ENCODE measurements at regions not wholly inside any gene's neighbourhood (a gene's known extent, or its start where the extent isn't known, plus 50 kb on each side); places are given as distances from the start of the nearest gene placed in this dataset.

DNA sequence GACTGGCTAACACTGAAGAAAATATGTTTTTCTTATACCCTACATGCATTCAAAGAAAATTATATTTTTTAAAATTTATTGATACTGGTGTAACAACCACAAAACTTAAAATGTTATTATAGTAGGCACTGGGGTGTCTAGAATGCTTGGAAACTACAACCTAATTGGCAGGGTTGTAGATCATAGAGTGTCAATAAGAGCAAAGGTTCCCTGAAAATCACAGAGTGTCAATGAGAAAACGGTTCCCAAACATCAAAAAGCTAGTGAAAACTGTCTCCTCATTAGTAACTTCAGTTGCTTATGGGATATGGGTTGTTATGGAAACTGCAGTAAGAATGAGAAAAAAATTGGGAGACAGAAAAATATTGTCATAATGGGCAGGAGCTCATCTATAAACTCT is 214.4 kb upstream of the CCNG1 start:
- TF ChIP-seq, protein P1, sequence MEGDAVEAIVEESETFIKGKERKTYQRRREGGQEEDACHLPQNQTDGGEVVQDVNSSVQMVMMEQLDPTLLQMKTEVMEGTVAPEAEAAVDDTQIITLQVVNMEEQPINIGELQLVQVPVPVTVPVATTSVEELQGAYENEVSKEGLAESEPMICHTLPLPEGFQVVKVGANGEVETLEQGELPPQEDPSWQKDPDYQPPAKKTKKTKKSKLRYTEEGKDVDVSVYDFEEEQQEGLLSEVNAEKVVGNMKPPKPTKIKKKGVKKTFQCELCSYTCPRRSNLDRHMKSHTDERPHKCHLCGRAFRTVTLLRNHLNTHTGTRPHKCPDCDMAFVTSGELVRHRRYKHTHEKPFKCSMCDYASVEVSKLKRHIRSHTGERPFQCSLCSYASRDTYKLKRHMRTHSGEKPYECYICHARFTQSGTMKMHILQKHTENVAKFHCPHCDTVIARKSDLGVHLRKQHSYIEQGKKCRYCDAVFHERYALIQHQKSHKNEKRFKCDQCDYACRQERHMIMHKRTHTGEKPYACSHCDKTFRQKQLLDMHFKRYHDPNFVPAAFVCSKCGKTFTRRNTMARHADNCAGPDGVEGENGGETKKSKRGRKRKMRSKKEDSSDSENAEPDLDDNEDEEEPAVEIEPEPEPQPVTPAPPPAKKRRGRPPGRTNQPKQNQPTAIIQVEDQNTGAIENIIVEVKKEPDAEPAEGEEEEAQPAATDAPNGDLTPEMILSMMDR (IDR thresholded peaks at IDR 0.05), result no peak
- TF ChIP-seq SIN3A (IDR thresholded peaks at IDR 0.05; ENCODE audit: borderline replicate concordance, insufficient read depth, low read depth, low read length), result no peak
- TF ChIP-seq, protein P2, sequence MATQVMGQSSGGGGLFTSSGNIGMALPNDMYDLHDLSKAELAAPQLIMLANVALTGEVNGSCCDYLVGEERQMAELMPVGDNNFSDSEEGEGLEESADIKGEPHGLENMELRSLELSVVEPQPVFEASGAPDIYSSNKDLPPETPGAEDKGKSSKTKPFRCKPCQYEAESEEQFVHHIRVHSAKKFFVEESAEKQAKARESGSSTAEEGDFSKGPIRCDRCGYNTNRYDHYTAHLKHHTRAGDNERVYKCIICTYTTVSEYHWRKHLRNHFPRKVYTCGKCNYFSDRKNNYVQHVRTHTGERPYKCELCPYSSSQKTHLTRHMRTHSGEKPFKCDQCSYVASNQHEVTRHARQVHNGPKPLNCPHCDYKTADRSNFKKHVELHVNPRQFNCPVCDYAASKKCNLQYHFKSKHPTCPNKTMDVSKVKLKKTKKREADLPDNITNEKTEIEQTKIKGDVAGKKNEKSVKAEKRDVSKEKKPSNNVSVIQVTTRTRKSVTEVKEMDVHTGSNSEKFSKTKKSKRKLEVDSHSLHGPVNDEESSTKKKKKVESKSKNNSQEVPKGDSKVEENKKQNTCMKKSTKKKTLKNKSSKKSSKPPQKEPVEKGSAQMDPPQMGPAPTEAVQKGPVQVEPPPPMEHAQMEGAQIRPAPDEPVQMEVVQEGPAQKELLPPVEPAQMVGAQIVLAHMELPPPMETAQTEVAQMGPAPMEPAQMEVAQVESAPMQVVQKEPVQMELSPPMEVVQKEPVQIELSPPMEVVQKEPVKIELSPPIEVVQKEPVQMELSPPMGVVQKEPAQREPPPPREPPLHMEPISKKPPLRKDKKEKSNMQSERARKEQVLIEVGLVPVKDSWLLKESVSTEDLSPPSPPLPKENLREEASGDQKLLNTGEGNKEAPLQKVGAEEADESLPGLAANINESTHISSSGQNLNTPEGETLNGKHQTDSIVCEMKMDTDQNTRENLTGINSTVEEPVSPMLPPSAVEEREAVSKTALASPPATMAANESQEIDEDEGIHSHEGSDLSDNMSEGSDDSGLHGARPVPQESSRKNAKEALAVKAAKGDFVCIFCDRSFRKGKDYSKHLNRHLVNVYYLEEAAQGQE (IDR thresholded peaks at IDR 0.05; ENCODE audit: insufficient read depth in 1 of 2, low read depth in 2 of 2, low read length in 1 of 2), result no peak

All from Panc1 (cell line).